ENCODE measurements at regions not wholly inside any gene's neighbourhood (a gene's known extent, or its start where the extent isn't known, plus 50 kb on each side); places are given as distances from the start of the nearest gene placed in this dataset.

DNA sequence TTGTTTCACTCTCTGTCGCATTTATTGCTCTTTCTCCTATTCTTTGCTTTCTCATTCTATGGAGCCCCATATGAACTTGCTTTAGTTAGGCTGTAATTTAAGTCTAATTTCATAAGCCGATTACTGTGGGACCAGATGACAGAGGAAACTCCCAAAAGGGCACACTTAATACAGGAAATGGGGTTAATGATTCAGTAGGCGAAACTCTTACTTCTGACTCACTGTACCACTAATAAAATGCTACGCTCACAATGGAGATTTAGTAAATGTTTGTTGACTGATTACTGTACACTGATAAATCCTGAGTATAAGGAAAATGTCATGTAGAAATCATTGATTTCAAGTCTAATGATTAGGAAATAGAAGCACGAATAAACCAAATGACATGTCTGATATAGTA lies 276.4 kb downstream of the KLF5 start:
- intact Hi-C loops (cut with micrococcal nuclease) (loop anchor here (10.0 kb wide), 1 partner anchor 280 kb away; the partner anchor contains the start of gene KLF5), dilution Hi-C loops (cut with HindIII; ENCODE audit: low sequenced_read_pairs, unreplicated experiment) (no loop called here), in situ Hi-C loops (cut with MboI; ENCODE audit: low sequenced_read_pairs) (no loop called here)
- TF ChIP-seq RFX5 (IDR thresholded peaks at IDR 0.05; ENCODE audit: low read depth, low read length) (no peak), CEBPB (IDR thresholded peaks at IDR 0.05; ENCODE audit: low read depth, low read length) (no peak), CHD1 (IDR thresholded peaks at IDR 0.05; ENCODE audit: low read depth, low read length) (no peak), RAD21 (IDR thresholded peaks at IDR 0.05; ENCODE audit: low read length) (no peak), FOS (IDR thresholded peaks at IDR 0.05; ENCODE audit: low read depth, low read length) (no peak), POLR2A (IDR thresholded peaks at IDR 0.05; ENCODE audit: low read depth, low read length) (no peak)
- TF ChIP-seq, protein P1, sequence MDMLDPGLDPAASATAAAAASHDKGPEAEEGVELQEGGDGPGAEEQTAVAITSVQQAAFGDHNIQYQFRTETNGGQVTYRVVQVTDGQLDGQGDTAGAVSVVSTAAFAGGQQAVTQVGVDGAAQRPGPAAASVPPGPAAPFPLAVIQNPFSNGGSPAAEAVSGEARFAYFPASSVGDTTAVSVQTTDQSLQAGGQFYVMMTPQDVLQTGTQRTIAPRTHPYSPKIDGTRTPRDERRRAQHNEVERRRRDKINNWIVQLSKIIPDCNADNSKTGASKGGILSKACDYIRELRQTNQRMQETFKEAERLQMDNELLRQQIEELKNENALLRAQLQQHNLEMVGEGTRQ (IDR thresholded peaks at IDR 0.05; ENCODE audit: low read depth, low read length) = no peak
- TF ChIP-seq, protein P2, sequence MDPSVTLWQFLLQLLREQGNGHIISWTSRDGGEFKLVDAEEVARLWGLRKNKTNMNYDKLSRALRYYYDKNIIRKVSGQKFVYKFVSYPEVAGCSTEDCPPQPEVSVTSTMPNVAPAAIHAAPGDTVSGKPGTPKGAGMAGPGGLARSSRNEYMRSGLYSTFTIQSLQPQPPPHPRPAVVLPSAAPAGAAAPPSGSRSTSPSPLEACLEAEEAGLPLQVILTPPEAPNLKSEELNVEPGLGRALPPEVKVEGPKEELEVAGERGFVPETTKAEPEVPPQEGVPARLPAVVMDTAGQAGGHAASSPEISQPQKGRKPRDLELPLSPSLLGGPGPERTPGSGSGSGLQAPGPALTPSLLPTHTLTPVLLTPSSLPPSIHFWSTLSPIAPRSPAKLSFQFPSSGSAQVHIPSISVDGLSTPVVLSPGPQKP (IDR thresholded peaks at IDR 0.05; ENCODE audit: borderline replicate concordance, low read depth, low read length) = no peak
- Histone ChIP-seq H2BK5ac (ENCODE audit: low read depth, low read length, poor library complexity, severe bottlenecking) (no peak overlapping the region), H3K23ac (ENCODE audit: low read depth, low read length) (no peak overlapping the region), H4K5ac (ENCODE audit: low read depth, low read length) (no peak overlapping the region), H4K20me1 (ENCODE audit: insufficient read depth, low read length) (no peaks in the 10 kb centered on the region), H4K91ac (ENCODE audit: insufficient read depth, low read depth, low read length) (no peak overlapping the region), H3K4me3 (ENCODE audit: insufficient read depth, low read depth, low read length) (no peak overlapping the region), H4K8ac (ENCODE audit: low read depth in 2 of 2, low read length in 2 of 2) (no peak overlapping the region), H3K9me3 (ENCODE audit: control insufficient read depth, insufficient read depth, low read length) (no peaks in the 10 kb centered on the region), H2AK5ac (ENCODE audit: low read depth, low read length) (no peak overlapping the region), H3K4ac (ENCODE audit: low read depth, low read length) (no peak overlapping the region), H2BK20ac (ENCODE audit: low read depth, low read length) (no peak overlapping the region), H3K56ac (ENCODE audit: extremely low read depth, insufficient read depth, low read length) (no peak overlapping the region), H3K4me2 (ENCODE audit: low read depth, low read length) (no peak overlapping the region; the same call in 1 of the 2 replicates), H2AK9ac (replicated peaks; ENCODE audit: low read depth, low read length, poor library complexity) (no peak overlapping the region), H3K27ac (ENCODE audit: insufficient read depth, low read length) (no peak overlapping the region), H2AFZ (replicated peaks; ENCODE audit: low read length, poor library complexity) (no peak overlapping the region), H3K79me1 (ENCODE audit: low read depth in 1 of 2, low read length in 2 of 2) (no peaks in the 10 kb centered on the region), H3K27me3 (ENCODE audit: control insufficient read depth, insufficient read depth, low read length) (no peaks in the 10 kb centered on the region), H3K36me3 (ENCODE audit: control insufficient read depth, insufficient read depth, low read length) (no peaks in the 10 kb centered on the region), H3K9ac (ENCODE audit: low read depth, low read length) (no peak overlapping the region), H2BK15ac (ENCODE audit: low read depth, low read length) (no peak overlapping the region), H3K14ac (replicated peaks; ENCODE audit: low read depth, low read length) (no peak overlapping the region), H3K9me1 (ENCODE audit: insufficient read depth, low read length) (no peaks in the 10 kb centered on the region; the same call in none of the 2 replicates), H2BK120ac (ENCODE audit: low read depth, low read length) (no peak overlapping the region), H3K4me1 (ENCODE audit: control insufficient read depth, insufficient read depth, low read length) (no peaks in the 10 kb centered on the region), H3K18ac (ENCODE audit: low read depth, low read length) (no peak overlapping the region)
- no CpG with 5 or more reads among the region's 5 CpGs for WGBS, 2 experiments (ENCODE audit: extremely low coverage in 2 of 2, insufficient read length in 1 of 2)
- BruUV-seq (replicated peaks) = no TSS peak
- peak; percentile 65 for DNase-seq
- POLR2A ChIA-PET (ENCODE audit: unreplicated experiment) = no interaction called here
- no peak; the same call in 1 of the 2 replicates for ATAC-seq (ENCODE audit: low read depth)
- CTCF ChIA-PET = no interaction called here
